ENCODE measurements at regions not wholly inside any gene's neighbourhood (a gene's known extent, or its start where the extent isn't known, plus 50 kb on each side); places are given as distances from the start of the nearest gene placed in this dataset.

- 67 to 82% methylated on average over 3 of the region's 3 CpGs for WGBS, 2 donors
- TF ChIP-seq POLR2A (IDR thresholded peaks at IDR 0.05): no peak
- no peak for TF ChIP-seq EP300 (IDR thresholded peaks at IDR 0.05)
- no peak for TF ChIP-seq CTCF (IDR thresholded peaks at IDR 0.05)
- no peak for TF ChIP-seq POLR2AphosphoS5 (IDR thresholded peaks at IDR 0.05)
- Histone ChIP-seq H3K4me3 (no peak overlapping the region), H3K9me3 (no peaks in the 10 kb centered on the region), H3K27me3 (no peaks in the 10 kb centered on the region), H3K4me1 (no peaks in the 10 kb centered on the region), H3K36me3 (no peaks in the 10 kb centered on the region), H3K27ac (no peak overlapping the region)
- intact Hi-C loops (cut with DNase I): no loop called here
- DNase-seq: no peak
Observed at GRCh38 chr3:159348431-159348830, 546.6 kb downstream of the MFSD1 start.

DNA sequence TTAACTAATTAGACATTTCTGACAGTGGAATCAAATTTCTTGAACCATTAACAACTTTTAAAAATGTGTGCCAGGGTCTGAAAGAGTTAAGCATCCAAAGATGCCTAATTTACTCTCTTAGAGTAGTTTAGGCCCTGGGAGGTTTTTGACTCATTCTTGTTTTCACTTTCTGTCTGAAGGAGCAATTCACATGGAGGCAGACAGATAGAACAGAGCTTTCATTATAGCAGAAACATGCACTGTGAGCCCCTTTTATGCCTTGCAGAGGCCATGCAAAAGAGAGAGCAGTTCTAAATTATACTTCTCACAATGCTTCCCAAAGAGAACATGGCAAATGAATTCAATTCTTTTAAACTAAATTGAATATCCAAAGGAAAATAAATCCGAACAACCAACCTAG is 554.8 kb downstream of the MFSD1 start:
- TF ChIP-seq POLR2AphosphoS5 (IDR thresholded peaks at IDR 0.05) (no peak), EP300 (IDR thresholded peaks at IDR 0.05) (no peak), CTCF (IDR thresholded peaks at IDR 0.05) (no peak), POLR2A (IDR thresholded peaks at IDR 0.05) (no peak)
- no peaks in the 10 kb centered on the region for H3K36me3 ChIP-seq
- DNase-seq: no peak
- H3K4me3 ChIP-seq: no peak overlapping the region
- no peaks in the 10 kb centered on the region for H3K4me1 ChIP-seq
- H3K27ac ChIP-seq: no peak overlapping the region
- no peaks in the 10 kb centered on the region for H3K27me3 ChIP-seq
- intact Hi-C loops (cut with DNase I): no loop called here
- WGBS, 2 donors: 57 to 75% methylated on average over 1 of the region's 1 CpG
- H3K9me3 ChIP-seq: no peaks in the 10 kb centered on the region

GRCh38 chr3:159364511-159364910 is 562.7 kb downstream of the MFSD1 start:
- 69 to 80% methylated on average over 1 of the region's 1 CpG for WGBS, 2 donors
- intact Hi-C loops (cut with DNase I): no loop called here
- Histone ChIP-seq H3K36me3 (no peaks in the 10 kb centered on the region), H3K4me1 (no peaks in the 10 kb centered on the region), H3K4me3 (no peak overlapping the region), H3K27me3 (no peaks in the 10 kb centered on the region), H3K9me3 (no peaks in the 10 kb centered on the region), H3K27ac (no peak overlapping the region)
- no peak for DNase-seq
- TF ChIP-seq EP300 (IDR thresholded peaks at IDR 0.05) (no peak), CTCF (IDR thresholded peaks at IDR 0.05) (no peak), POLR2AphosphoS5 (IDR thresholded peaks at IDR 0.05) (no peak), POLR2A (IDR thresholded peaks at IDR 0.05) (no peak)

DNA sequence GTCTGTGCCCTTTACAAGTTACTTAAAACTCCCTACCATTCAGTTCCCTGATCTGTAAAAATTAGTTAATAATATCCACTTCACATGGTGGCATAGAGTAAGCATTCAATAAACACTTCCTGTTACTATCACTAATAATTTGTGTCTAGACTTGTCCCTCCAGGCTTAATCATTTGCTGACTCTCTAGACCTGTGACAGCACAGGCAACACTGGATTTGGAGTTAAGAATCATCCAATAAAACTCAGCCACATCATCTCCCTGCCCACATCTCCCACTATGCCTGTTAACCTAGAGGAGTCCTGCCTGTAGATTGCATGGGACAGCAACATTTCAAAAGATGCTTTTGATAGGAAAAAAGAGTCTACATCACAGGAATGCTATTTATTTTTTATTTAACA is 564.6 kb downstream of the MFSD1 start:
- DNase-seq: no peak
- Histone ChIP-seq H3K27ac (no peak overlapping the region), H3K4me1 (no peaks in the 10 kb centered on the region), H3K36me3 (no peaks in the 10 kb centered on the region), H3K27me3 (no peaks in the 10 kb centered on the region), H3K4me3 (no peak overlapping the region), H3K9me3 (no peaks in the 10 kb centered on the region)
- intact Hi-C loops (cut with DNase I): no loop called here
- no peak for TF ChIP-seq EP300 (IDR thresholded peaks at IDR 0.05)
- TF ChIP-seq CTCF (IDR thresholded peaks at IDR 0.05): no peak
- no peak for TF ChIP-seq POLR2AphosphoS5 (IDR thresholded peaks at IDR 0.05)
- TF ChIP-seq POLR2A (IDR thresholded peaks at IDR 0.05): no peak

- DNase-seq: no peak
- Histone ChIP-seq H3K4me3 (no peak overlapping the region), H3K27me3 (no peaks in the 10 kb centered on the region), H3K36me3 (no peaks in the 10 kb centered on the region), H3K9me3 (no peaks in the 10 kb centered on the region), H3K27ac (no peak overlapping the region), H3K4me1 (no peaks in the 10 kb centered on the region)
- TF ChIP-seq CTCF (IDR thresholded peaks at IDR 0.05) (no peak), EP300 (IDR thresholded peaks at IDR 0.05) (no peak), POLR2AphosphoS5 (IDR thresholded peaks at IDR 0.05) (no peak), POLR2A (IDR thresholded peaks at IDR 0.05) (no peak)
- intact Hi-C loops (cut with DNase I): no loop called here
- 89 to 93% methylated on average over 1 of the region's 1 CpG for WGBS, 2 donors
Observed at GRCh38 chr3:159371961-159372360, 570.1 kb downstream of the MFSD1 start.
